Fibroblast of pulmonary artery (primary cell): ENCODE measurements at regions not wholly inside any gene's neighbourhood (a gene's known extent, or its start where the extent isn't known, plus 50 kb on each side); places are given as distances from the start of the nearest gene placed in this dataset.
"Not testable (repeated sequence)": the region's sequence is repeated elsewhere in the genome, so short reads cannot be mapped to it uniquely, and the experiment has no call there.

Experiments used
- DNase-seq: peaks from one replicate; pipeline ENCODE4 v3.0.0-alpha.2; 2010; ENCODE audit warnings: low read depth
- H3K4me3 ChIP-seq: replicated peaks from 2 replicates; pipeline ENCODE4 v1.5.1; 2011; ENCODE audit warnings: low read depth, mild to moderate bottlenecking, control low read depth, low read length, moderate library complexity
- CTCF ChIP-seq: IDR thresholded peaks from 2 replicates; pipeline ENCODE4 v1.5.1; 2011; ENCODE audit warnings: mild to moderate bottlenecking, control low read depth, low read length, inconsistent platforms; ENCODE audit errors: missing control alignments

GRCh38 chr12:17283563-17283962 is 677.6 kb upstream of the LMO3 start:
- DNase-seq: no peak
- no peak for TF ChIP-seq CTCF
- no peak overlapping the region for H3K4me3 ChIP-seq

- H3K4me3 ChIP-seq, DNase-seq: not testable (repeated sequence)
These were observed 676.2 kb upstream of the LMO3 start for GRCh38 chr12:17282169-17282568.

GRCh38 chr12:17278946-17279345 is 673.0 kb upstream of the LMO3 start:
- no peak for DNase-seq
- H3K4me3 ChIP-seq: no peak overlapping the region
- no peak for TF ChIP-seq CTCF

- no peak for TF ChIP-seq CTCF
- no peak for DNase-seq
- H3K4me3 ChIP-seq: no peak overlapping the region
These were observed 670.2 kb upstream of the LMO3 start for GRCh38 chr12:17276196-17276595.

GRCh38 chr12:17266856-17267255 is 660.9 kb upstream of the LMO3 start:
- no peak for TF ChIP-seq CTCF
- DNase-seq: no peak
- H3K4me3 ChIP-seq: no peak overlapping the region

- DNase-seq: no peak
These were observed 658.6 kb upstream of the LMO3 start for GRCh38 chr12:17264603-17265002.

GRCh38 chr12:17239874-17240273 is 633.9 kb upstream of the LMO3 start:
- no peak for DNase-seq
- no peak overlapping the region for H3K4me3 ChIP-seq
- TF ChIP-seq CTCF: no peak

More at GRCh38 chr12:17264603-17265002, 658.6 kb upstream of the LMO3 start:
- TF ChIP-seq CTCF: no peak
- no peak overlapping the region for H3K4me3 ChIP-seq

- no peak overlapping the region for H3K4me3 ChIP-seq
- TF ChIP-seq CTCF: no peak
- DNase-seq: no peak
These were observed 630.0 kb upstream of the LMO3 start for GRCh38 chr12:17235996-17236395.
